IPS DF 6.9 (cell line): ENCODE measurements at regions not wholly inside any gene's neighbourhood (a gene's known extent, or its start where the extent isn't known, plus 50 kb on each side); places are given as distances from the start of the nearest gene placed in this dataset.

ENCODE experiments used
- DNase-seq: peaks from one replicate; pipeline ENCODE4 v3.0.0-alpha.2; 2013; ENCODE audit warnings: low read depth, low spot score
- H3K27ac ChIP-seq: one replicate; pipeline ENCODE4 v1.5.1; 2013; ENCODE audit warnings: low read length, control low read depth
- H3K27me3 ChIP-seq: 2 replicates; pipeline ENCODE4 v1.6.1; 2013; ENCODE audit warnings: mild to moderate bottlenecking, low read length; ENCODE audit not compliant: control insufficient read depth, insufficient read depth
- H3K36me3 ChIP-seq: 2 replicates; pipeline ENCODE4 v1.6.1; 2013; ENCODE audit warnings: low read length; ENCODE audit not compliant: control insufficient read depth, insufficient read depth
- H3K4me1 ChIP-seq: 2 replicates; pipeline ENCODE4 v1.6.1; 2013; ENCODE audit warnings: low read length; ENCODE audit not compliant: control insufficient read depth, insufficient read depth
- H3K4me3 ChIP-seq: 2 replicates; pipeline ENCODE4 v1.5.1; 2013; ENCODE audit warnings: mild to moderate bottlenecking, low read length
- H3K9me3 ChIP-seq: 2 replicates; pipeline ENCODE4 v1.6.1; 2013; ENCODE audit warnings: low read length, inconsistent platforms; ENCODE audit not compliant: control insufficient read depth, insufficient read depth
- WGBS: extraction: QIAGEN DNeasy Blood & Tissue Kit; methylation state at CpG from one replicate; pipeline ENCODE4 v1.1.7; 2013; ENCODE audit warnings: mixed read lengths, missing lambda C conversion rate; ENCODE audit not compliant: insufficient read length, insufficient coverage; 5-methylcytosine and 5-hydroxymethylcytosine counted together

GRCh38 chr22:47631571-47632102, 869.2 kb downstream of the TBC1D22A start:
- Histone ChIP-seq H3K27ac (no peak overlapping the region), H3K27me3 (no peaks in the 10 kb centered on the region), H3K36me3 (no peaks in the 10 kb centered on the region; the same call in 1 of the 2 replicates), H3K9me3 (peaks cover 30% of the 10 kb centered on the region), H3K4me1 (no peaks in the 10 kb centered on the region), H3K4me3 (no peak overlapping the region)
- WGBS: no CpG with 5 or more reads among the region's 31 CpGs
- DNase-seq: no peak

GRCh38 chr22:47630741-47631534, 868.5 kb downstream of the TBC1D22A start:
- Histone ChIP-seq H3K4me3 (no peak overlapping the region), H3K27me3 (no peaks in the 10 kb centered on the region), H3K27ac (no peak overlapping the region), H3K9me3 (peaks cover 29% of the 10 kb centered on the region), H3K36me3 (no peaks in the 10 kb centered on the region; the same call in 1 of the 2 replicates), H3K4me1 (no peaks in the 10 kb centered on the region)
- DNase-seq: no peak
- WGBS: no CpG with 5 or more reads among the region's 22 CpGs

- Histone ChIP-seq H3K27ac (no peak overlapping the region), H3K4me3 (no peak overlapping the region), H3K36me3 (no peaks in the 10 kb centered on the region; the same call in 1 of the 2 replicates), H3K4me1 (no peaks in the 10 kb centered on the region), H3K27me3 (no peaks in the 10 kb centered on the region), H3K9me3 (peaks cover 28% of the 10 kb centered on the region)
- no CpG with 5 or more reads among the region's 11 CpGs for WGBS
- no peak for DNase-seq
These were observed 867.6 kb downstream of the TBC1D22A start for GRCh38 chr22:47629791-47630655.

GRCh38 chr22:47629273-47629711, 866.8 kb downstream of the TBC1D22A start:
- H3K9me3 ChIP-seq: peaks cover 29% of the 10 kb centered on the region
- no peak overlapping the region for H3K4me3 ChIP-seq
- WGBS: no CpG with 5 or more reads among the region's 18 CpGs
- H3K27ac ChIP-seq: no peak overlapping the region
- H3K36me3 ChIP-seq: no peaks in the 10 kb centered on the region; the same call in 1 of the 2 replicates
- no peaks in the 10 kb centered on the region for H3K4me1 ChIP-seq
- H3K27me3 ChIP-seq: no peaks in the 10 kb centered on the region
- DNase-seq: no peak

GRCh38 chr22:47628477-47629272, 866.2 kb downstream of the TBC1D22A start:
- DNase-seq: no peak
- Histone ChIP-seq H3K27ac (no peak overlapping the region), H3K4me1 (no peaks in the 10 kb centered on the region), H3K4me3 (no peak overlapping the region), H3K36me3 (no peaks in the 10 kb centered on the region; the same call in 1 of the 2 replicates), H3K27me3 (no peaks in the 10 kb centered on the region), H3K9me3 (peaks cover 31% of the 10 kb centered on the region)
- WGBS: 100% methylated on average over 13 of the region's 17 CpGs

GRCh38 chr22:47627556-47628253, 865.3 kb downstream of the TBC1D22A start:
- 100% methylated on average over 2 of the region's 17 CpGs for WGBS
- Histone ChIP-seq H3K27me3 (no peaks in the 10 kb centered on the region), H3K36me3 (no peaks in the 10 kb centered on the region; the same call in 1 of the 2 replicates), H3K27ac (no peak overlapping the region), H3K4me1 (no peaks in the 10 kb centered on the region), H3K9me3 (peaks cover 38% of the 10 kb centered on the region), H3K4me3 (no peak overlapping the region)
- DNase-seq: no peak

- Histone ChIP-seq H3K36me3 (no peaks in the 10 kb centered on the region; the same call in 1 of the 2 replicates), H3K9me3 (peaks cover 36% of the 10 kb centered on the region), H3K27ac (no peak overlapping the region), H3K4me1 (no peaks in the 10 kb centered on the region), H3K4me3 (no peak overlapping the region), H3K27me3 (no peaks in the 10 kb centered on the region)
- DNase-seq: no peak
- WGBS: no CpG with 5 or more reads among the region's 15 CpGs
These were observed 864.3 kb downstream of the TBC1D22A start for GRCh38 chr22:47626428-47627390.

GRCh38 chr22:47625531-47626427, 863.3 kb downstream of the TBC1D22A start:
- no peaks in the 10 kb centered on the region for H3K4me1 ChIP-seq
- H3K4me3 ChIP-seq: no peak overlapping the region
- no peaks in the 10 kb centered on the region for H3K27me3 ChIP-seq
- H3K36me3 ChIP-seq: no peaks in the 10 kb centered on the region; the same call in 1 of the 2 replicates
- no peak overlapping the region for H3K27ac ChIP-seq
- no CpG with 5 or more reads among the region's 30 CpGs for WGBS
- peaks cover 36% of the 10 kb centered on the region for H3K9me3 ChIP-seq
- DNase-seq: no peak
